GM23338 (cell line): ENCODE measurements at regions not wholly inside any gene's neighbourhood (a gene's known extent, or its start where the extent isn't known, plus 50 kb on each side); places are given as distances from the start of the nearest gene placed in this dataset.

ENCODE experiments used
- CTCF ChIP-seq, 2 experiments: fragments of 200-600 bp in 1 of 2; sonication (generic) in 1 of 2; conservative IDR thresholded peaks; 2 replicates each; pipeline versions ENCODE4 v1.5.1 to v1.6.1; 2016 to 2017; ENCODE audit warnings: antibody characterized with exemption in 2 of 2, low read depth in 2 of 2, mild to moderate bottlenecking in 2 of 2, moderate library complexity in 1 of 2
- EZH2 ChIP-seq: fragments of 200-600 bp; sonication (generic); IDR thresholded peaks from one replicate; pipeline ENCODE4 v1.8.0; 2017; ENCODE audit warnings: antibody characterized with exemption, mild to moderate bottlenecking, low read depth; ENCODE audit not compliant: unreplicated experiment
- EZH2phosphoT487 ChIP-seq: fragments of 200-600 bp; sonication (generic); IDR thresholded peaks from one replicate; pipeline ENCODE4 v1.8.1; 2018; ENCODE audit warnings: antibody characterized with exemption; ENCODE audit not compliant: unreplicated experiment
- JUNB ChIP-seq: IDR thresholded peaks from one replicate; pipeline ENCODE4 v1.6.1; 2016; ENCODE audit warnings: antibody characterized with exemption; ENCODE audit not compliant: unreplicated experiment
- POLR2AphosphoS5 ChIP-seq: IDR thresholded peaks from 2 replicates; pipeline ENCODE4 v1.6.1; 2016; ENCODE audit warnings: antibody characterized with exemption, low read depth
- REST ChIP-seq: IDR thresholded peaks from one replicate; pipeline ENCODE4 v1.6.1; 2018; ENCODE audit warnings: antibody characterized with exemption; ENCODE audit not compliant: unreplicated experiment
- STAT1 ChIP-seq: IDR thresholded peaks from one replicate; pipeline ENCODE4 v1.6.1; 2016; ENCODE audit warnings: antibody characterized with exemption; ENCODE audit not compliant: unreplicated experiment

DNA sequence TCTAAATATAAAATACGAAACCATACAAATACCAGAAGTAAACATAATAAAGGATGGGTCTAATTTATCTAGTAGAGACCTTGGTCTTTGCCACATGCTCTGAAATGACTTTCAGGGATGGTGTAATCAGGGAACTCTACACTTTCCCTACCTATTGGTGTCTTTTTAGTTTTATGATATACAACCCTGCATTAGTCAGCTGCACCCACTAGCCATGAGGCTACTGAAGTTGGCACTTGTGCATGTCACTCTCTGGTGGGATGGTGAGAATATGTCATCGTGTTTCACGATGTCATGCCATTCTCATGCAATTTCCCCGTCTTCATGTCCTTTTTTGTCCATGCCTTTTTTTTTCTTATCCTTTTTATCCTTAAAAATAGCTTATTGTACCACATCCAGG, 234.9 kb upstream of the ACTBL2 start:
- TF ChIP-seq POLR2AphosphoS5 (no peak), CTCF (conservative IDR thresholded peaks at IDR 0.05; ENCODE audit: low read depth in 2 of 2) (no peak), JUNB (no peak), EZH2phosphoT487 (no peak), REST (no peak), EZH2 (no peak), STAT1 (no peak)
